ENCODE measurements at regions not wholly inside any gene's neighbourhood (a gene's known extent, or its start where the extent isn't known, plus 50 kb on each side); places are given as distances from the start of the nearest gene placed in this dataset.

DNA sequence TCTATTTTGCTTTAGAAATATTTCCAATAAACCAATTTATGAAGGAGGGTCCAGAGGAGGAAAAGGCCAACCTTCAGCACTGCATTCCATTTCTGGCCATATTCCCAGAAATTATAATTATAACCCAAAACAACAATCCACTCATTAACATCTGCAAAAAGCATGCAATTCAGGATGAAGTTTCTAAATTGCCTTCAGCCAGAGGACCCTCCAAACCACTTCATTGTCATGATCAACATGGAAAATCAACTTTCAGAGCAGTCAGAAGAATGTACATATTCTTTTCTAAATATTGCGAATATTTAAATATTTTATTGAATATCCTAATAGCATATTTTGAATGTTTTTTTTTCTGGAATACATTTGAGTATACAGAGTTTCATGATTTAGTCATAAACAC, 332.6 kb upstream of the TMEM132C start:
- TF ChIP-seq, protein P1, sequence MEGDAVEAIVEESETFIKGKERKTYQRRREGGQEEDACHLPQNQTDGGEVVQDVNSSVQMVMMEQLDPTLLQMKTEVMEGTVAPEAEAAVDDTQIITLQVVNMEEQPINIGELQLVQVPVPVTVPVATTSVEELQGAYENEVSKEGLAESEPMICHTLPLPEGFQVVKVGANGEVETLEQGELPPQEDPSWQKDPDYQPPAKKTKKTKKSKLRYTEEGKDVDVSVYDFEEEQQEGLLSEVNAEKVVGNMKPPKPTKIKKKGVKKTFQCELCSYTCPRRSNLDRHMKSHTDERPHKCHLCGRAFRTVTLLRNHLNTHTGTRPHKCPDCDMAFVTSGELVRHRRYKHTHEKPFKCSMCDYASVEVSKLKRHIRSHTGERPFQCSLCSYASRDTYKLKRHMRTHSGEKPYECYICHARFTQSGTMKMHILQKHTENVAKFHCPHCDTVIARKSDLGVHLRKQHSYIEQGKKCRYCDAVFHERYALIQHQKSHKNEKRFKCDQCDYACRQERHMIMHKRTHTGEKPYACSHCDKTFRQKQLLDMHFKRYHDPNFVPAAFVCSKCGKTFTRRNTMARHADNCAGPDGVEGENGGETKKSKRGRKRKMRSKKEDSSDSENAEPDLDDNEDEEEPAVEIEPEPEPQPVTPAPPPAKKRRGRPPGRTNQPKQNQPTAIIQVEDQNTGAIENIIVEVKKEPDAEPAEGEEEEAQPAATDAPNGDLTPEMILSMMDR (IDR thresholded peaks at IDR 0.05; ENCODE audit: unreplicated experiment): no peak
- H3K9me3 Mint-ChIP-seq (ENCODE audit: low read depth, unreplicated experiment): no peaks in the 10 kb centered on the region
- no peak for DNase-seq
- H3K4me1 Mint-ChIP-seq (ENCODE audit: low read depth, unreplicated experiment): no peaks in the 10 kb centered on the region
- no peaks in the 10 kb centered on the region for H3K36me3 Mint-ChIP-seq (ENCODE audit: insufficient read depth, unreplicated experiment)
- no TSS peak for BruUV-seq (replicated peaks)
- CTCF ChIA-PET: no interaction called here
- H3K4me3 Mint-ChIP-seq (ENCODE audit: low read depth, unreplicated experiment): no peak overlapping the region
- H3K27ac Mint-ChIP-seq (ENCODE audit: unreplicated experiment): no peak overlapping the region
- intact Hi-C loops (cut with micrococcal nuclease; ENCODE audit: unreplicated experiment): no loop called here
- no peaks in the 10 kb centered on the region for H3K27me3 Mint-ChIP-seq (ENCODE audit: unreplicated experiment)

GRCh38 chr12:127936463-127936862, 330.5 kb upstream of the TMEM132C start:
- H3K27me3 Mint-ChIP-seq (ENCODE audit: unreplicated experiment): no peaks in the 10 kb centered on the region
- DNase-seq: no peak
- intact Hi-C loops (cut with micrococcal nuclease; ENCODE audit: unreplicated experiment): no loop called here
- CTCF ChIA-PET: no interaction called here
- no peak overlapping the region for H3K27ac Mint-ChIP-seq (ENCODE audit: unreplicated experiment)
- peaks cover 3% of the 10 kb centered on the region for H3K9me3 Mint-ChIP-seq (ENCODE audit: low read depth, unreplicated experiment)
- H3K36me3 Mint-ChIP-seq (ENCODE audit: insufficient read depth, unreplicated experiment): no peaks in the 10 kb centered on the region
- BruUV-seq (replicated peaks): no TSS peak
- H3K4me3 Mint-ChIP-seq (ENCODE audit: low read depth, unreplicated experiment): no peak overlapping the region
- no peaks in the 10 kb centered on the region for H3K4me1 Mint-ChIP-seq (ENCODE audit: low read depth, unreplicated experiment)
- TF ChIP-seq, protein P1 (IDR thresholded peaks at IDR 0.05; ENCODE audit: unreplicated experiment): no peak

DNA sequence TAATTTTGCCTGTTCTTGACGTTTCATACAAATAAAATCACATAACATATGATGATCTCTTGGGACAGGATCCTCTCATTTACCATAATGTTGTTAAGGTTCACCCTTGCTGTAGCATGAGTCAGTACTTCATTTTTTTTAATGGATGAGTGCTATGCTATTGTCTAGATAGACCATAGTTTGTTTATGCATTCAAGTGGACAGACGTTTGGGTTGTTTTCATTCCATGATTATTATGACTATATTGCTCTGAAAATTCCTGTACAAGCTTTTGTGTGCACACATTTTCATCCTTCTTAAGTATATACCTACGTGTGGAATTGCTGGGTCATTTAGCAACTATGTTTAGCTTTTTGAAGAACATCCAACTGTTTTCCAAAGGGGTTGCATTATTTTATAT, 325.6 kb upstream of the TMEM132C start:
- TF ChIP-seq, protein P1 (IDR thresholded peaks at IDR 0.05; ENCODE audit: unreplicated experiment): no peak
- intact Hi-C loops (cut with micrococcal nuclease; ENCODE audit: unreplicated experiment): no loop called here
- DNase-seq: no peak

DNA sequence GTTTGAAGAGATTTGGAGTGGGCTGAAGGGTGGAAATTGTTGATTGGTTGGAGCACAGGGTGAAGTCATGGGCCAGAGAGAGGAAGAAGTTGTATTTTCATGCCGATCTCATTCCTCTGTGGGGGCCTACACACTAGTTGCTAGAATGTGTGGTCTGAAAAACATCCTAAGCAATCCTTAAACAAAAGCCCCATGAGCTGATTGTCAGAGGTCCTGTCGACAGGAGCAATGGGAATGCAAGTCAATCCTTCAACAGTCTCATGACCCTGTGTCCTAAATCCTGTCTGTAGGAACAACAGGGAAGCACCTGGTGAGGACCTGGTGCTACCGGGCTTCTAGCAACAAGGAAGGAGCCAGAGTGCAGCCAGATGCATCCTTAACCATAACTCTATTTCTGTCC, 324.0 kb upstream of the TMEM132C start:
- H3K27ac Mint-ChIP-seq (ENCODE audit: unreplicated experiment): no peak overlapping the region
- no peak for DNase-seq
- no peak overlapping the region for H3K4me3 Mint-ChIP-seq (ENCODE audit: low read depth, unreplicated experiment)
- TF ChIP-seq, protein P1 (IDR thresholded peaks at IDR 0.05; ENCODE audit: unreplicated experiment): no peak
- no peaks in the 10 kb centered on the region for H3K27me3 Mint-ChIP-seq (ENCODE audit: unreplicated experiment)
- CTCF ChIA-PET: no interaction called here
- H3K9me3 Mint-ChIP-seq (ENCODE audit: low read depth, unreplicated experiment): peaks cover 19% of the 10 kb centered on the region
- intact Hi-C loops (cut with micrococcal nuclease; ENCODE audit: unreplicated experiment): no loop called here
- no TSS peak for BruUV-seq (replicated peaks)
- no peaks in the 10 kb centered on the region for H3K36me3 Mint-ChIP-seq (ENCODE audit: insufficient read depth, unreplicated experiment)
- H3K4me1 Mint-ChIP-seq (ENCODE audit: low read depth, unreplicated experiment): no peaks in the 10 kb centered on the region

More for the DNA sequence above, 325.6 kb upstream of the TMEM132C start:
- CTCF ChIA-PET: no interaction called here
- no peak overlapping the region for H3K27ac Mint-ChIP-seq (ENCODE audit: unreplicated experiment)
- no peaks in the 10 kb centered on the region for H3K27me3 Mint-ChIP-seq (ENCODE audit: unreplicated experiment)
- H3K4me3 Mint-ChIP-seq (ENCODE audit: low read depth, unreplicated experiment): no peak overlapping the region
- no peaks in the 10 kb centered on the region for H3K36me3 Mint-ChIP-seq (ENCODE audit: insufficient read depth, unreplicated experiment)
- no peaks in the 10 kb centered on the region for H3K4me1 Mint-ChIP-seq (ENCODE audit: low read depth, unreplicated experiment)
- peaks cover 19% of the 10 kb centered on the region for H3K9me3 Mint-ChIP-seq (ENCODE audit: low read depth, unreplicated experiment)
- no TSS peak for BruUV-seq (replicated peaks)
